GM18499 (cell line): ENCODE measurements at regions not wholly inside any gene's neighbourhood (a gene's known extent, or its start where the extent isn't known, plus 50 kb on each side); places are given as distances from the start of the nearest gene placed in this dataset.
"Not testable (repeated sequence)": the region's sequence is repeated elsewhere in the genome, so short reads cannot be mapped to it uniquely, and the experiment has no call there.

Experiments used
- ATAC-seq: cut with Tn5 transposase; IDR thresholded peaks from one replicate; pipeline ENCODE4 v1.9.1; 2021; ENCODE audit warnings: moderate number of reproducible peaks; ENCODE audit not compliant: insufficient read depth, unreplicated experiment

GRCh38 chr6:128601060-128601459, 80.7 kb upstream of the PTPRK start:
- no peak for ATAC-seq

GRCh38 chr6:128600397-128600951, 80.1 kb upstream of the PTPRK start:
- peak; percentile 49 for ATAC-seq

GRCh38 chr6:128599036-128599435, 78.6 kb upstream of the PTPRK start:
- ATAC-seq: no peak

DNA sequence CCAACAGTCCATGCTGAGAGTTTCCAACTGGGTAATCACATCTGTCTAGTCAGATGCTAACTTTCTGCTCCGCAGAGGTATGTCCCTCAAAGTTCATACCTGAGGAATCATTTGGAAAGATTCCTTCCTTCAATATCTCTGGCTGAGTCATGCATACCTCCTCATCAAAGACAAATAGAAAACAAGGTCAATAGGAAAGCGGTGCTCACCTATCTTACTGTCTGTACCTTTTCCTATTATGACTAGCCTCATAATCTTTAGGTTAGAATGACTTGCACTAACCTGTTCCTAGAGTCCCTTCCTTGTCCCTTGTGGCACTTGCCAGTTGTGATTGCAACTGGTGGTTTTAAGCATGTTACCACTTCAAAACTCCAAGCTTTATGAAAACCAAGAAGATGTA, 78.2 kb upstream of the PTPRK start:
- ATAC-seq: no peak

DNA sequence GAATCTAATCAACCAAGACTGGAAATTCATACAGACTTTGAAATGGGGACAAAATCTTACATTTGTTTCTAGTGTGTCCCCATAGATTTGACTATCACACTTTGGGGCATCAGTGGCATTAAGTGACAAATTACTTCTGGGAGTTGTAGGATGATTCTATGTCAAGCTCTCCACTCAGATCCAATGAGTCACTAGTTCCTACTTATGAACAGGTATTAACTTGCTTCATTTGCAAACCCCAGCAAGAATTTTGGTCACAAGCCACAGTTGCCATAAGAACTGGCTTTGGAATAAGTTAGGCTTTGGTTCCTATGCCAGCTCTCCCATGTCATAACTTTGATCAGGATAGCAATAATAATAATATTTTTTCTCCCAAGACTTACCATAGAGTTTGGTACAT, 77.6 kb upstream of the PTPRK start:
- ATAC-seq: no peak

- ATAC-seq: no peak
Observed at GRCh38 chr6:128597004-128597403, 76.6 kb upstream of the PTPRK start.

DNA sequence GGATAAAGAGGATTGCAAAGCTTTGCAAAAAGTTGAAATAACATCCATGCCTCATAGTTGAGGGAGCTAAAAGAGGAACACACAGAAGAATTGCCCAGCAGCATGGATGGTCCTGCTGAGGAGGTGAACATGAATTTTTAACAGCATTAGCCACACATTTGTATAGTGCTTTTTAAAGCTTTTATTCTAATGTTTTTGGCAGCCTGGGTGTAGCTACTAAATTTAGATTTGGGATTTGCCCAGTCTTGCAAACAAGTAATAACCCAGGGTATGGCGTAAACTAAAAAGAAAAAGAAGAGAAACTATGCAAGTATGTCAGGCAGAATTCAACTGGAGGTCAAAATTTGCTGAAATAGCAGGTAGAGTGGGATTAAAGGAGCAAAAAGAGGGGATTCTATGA, 75.1 kb upstream of the PTPRK start:
- ATAC-seq: no peak

DNA sequence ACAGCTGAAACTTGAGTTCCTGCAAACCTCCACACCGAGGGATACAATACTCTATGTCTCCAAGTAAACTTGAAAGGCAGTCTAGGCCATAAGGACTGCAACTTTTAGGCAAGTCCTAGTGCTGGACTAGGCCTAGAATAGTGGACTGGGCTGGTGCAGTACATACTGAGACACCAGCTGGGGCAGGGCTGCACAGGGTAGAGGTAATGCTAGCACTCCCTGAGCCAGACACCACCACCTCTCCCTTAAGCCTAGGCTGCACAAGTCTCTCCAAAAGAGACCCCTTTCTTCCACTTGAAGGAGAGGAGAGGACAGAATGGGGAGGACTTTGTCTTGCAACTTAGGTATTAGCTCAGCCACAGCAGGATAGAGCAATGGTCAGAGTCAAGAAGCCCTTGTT, 65.7 kb upstream of the PTPRK start:
- no peak for ATAC-seq

DNA sequence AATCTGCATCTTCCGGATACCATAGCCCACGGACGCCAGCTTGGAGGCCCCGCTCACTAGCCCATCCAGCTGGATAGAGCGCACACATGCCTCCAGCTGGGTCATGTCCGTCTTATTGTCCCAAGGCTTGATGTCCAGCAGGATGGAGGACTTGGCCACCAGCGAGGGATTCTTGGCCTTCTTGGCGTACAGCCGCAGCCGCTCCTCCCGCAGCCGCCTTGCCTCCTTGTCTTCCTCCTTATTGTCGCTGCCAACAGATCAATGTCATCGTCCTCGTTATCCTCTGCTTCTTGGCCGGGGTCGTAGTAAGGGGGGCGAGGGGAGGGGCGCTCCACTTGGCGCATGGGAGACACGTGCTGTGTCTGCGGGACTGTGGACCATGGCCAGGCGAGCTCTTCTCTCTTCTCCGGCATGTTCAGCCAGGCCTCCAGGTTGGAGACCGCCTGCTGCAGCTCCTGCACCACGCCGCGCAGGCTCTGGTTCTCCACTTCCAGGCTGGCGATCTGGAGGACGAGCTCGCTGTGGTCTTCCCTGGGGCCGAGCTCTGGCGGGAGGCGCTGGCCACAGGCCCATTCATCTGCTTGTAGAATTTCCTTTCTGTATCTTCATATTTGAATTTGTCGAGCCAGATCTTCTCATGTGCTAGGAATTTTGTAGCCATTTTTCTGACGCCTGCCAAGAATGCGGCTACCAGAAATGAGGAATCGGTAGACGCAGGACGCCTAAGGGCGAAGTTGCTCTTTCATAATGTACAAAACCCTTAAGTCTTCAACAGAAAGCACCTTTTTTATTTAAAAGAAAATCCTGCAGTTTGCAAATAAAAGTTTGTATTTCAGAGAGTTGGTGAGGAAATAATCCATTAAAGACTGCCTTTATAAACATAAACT, 60.1 kb upstream of the PTPRK start:
- no peak for ATAC-seq

DNA sequence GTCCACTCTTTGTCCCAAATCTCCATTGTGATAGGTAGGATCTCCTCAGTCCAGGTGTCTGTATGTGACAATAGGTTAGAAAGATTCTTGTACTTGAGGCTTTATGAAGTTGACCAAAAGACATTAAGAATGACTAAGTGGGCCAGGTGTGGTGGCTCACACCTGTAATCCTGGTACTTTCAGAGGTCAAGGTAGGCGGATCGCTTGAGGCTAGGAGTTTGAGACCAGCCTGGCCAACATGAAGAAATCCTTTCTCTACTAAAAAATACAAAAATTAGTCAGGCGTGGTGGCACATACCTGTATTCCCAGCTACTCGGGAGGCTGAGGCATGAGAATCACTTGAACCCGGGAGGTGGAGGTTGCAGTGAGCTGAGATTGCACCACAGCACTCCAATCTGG, 54.9 kb upstream of the PTPRK start:
- ATAC-seq: not testable (repeated sequence)

DNA sequence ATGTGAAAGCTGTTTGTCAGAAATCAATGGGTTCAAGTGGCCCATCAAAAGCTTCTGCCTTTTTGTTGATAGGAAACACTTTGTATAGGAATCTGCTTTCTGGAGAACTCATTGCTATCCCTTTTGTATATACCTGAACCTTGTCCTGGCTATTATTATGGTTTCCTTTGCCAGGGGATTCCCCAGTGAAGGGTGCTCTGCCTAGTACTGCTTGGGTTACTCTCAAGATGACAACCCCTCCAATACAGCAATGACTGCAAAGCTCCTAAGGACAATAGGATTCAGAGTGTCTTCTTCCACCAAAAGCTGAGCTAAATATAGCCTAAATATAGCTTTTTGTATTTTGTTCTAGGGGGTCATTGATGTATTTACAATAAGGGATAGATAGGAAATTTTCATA, 54.0 kb upstream of the PTPRK start:
- ATAC-seq: no peak

- ATAC-seq: no peak
Observed at GRCh38 chr6:128573036-128573435, 52.6 kb upstream of the PTPRK start.

DNA sequence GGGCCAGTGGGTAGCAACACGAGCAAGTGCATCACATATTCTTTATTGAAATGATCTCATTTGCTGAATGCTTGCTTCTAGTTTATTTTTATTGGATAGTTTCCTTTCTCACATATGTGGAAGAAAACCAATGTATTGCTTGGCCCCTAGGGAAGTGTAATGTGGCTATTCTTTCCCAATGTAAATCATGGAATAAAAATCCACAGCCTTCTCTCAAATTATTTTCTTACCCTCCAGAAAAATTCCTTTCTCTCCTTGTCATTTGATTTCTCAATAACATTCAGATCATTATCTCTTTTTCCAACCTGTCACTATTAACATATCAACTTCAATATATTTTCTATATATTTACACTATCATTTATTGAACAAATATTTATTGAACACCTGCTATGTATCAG, 51.9 kb upstream of the PTPRK start:
- no peak for ATAC-seq

- ATAC-seq: no peak
Observed at GRCh38 chr6:128570680-128571063, 50.3 kb upstream of the PTPRK start.

- no peak for ATAC-seq
Observed at GRCh38 chr6:128569732-128570679, 49.6 kb upstream of the PTPRK start.
